Erythroblast (primary cell): ENCODE measurements at regions not wholly inside any gene's neighbourhood (a gene's known extent, or its start where the extent isn't known, plus 50 kb on each side); places are given as distances from the start of the nearest gene placed in this dataset.

Experiments
- GATA1 ChIP-seq: IDR thresholded peaks from 2 replicates; pipeline ENCODE4 v1.6.1; 2011; ENCODE audit warnings: low read depth, mild to moderate bottlenecking, control low read depth, low read length, moderate library complexity
- POLR2A ChIP-seq: IDR thresholded peaks from 2 replicates; pipeline ENCODE4 v1.6.1; 2011; ENCODE audit warnings: mild to moderate bottlenecking, low read length

GRCh38 chr12:91502208-91502607 is 319.6 kb upstream of the DCN start:
- TF ChIP-seq POLR2A (no peak), GATA1 (no peak)
